ENCODE measurements at regions not wholly inside any gene's neighbourhood (a gene's known extent, or its start where the extent isn't known, plus 50 kb on each side); places are given as distances from the start of the nearest gene placed in this dataset.
"Not testable (repeated sequence)": the region's sequence is repeated elsewhere in the genome, so short reads cannot be mapped to it uniquely, and the experiment has no call there.

GRCh38 chr10:33841678-33842077 is 507.2 kb upstream of the NRP1 start:
- no peak overlapping the region for H3K4me3 ChIP-seq
- TF ChIP-seq Cebpa-rat (IDR thresholded peaks at IDR 0.05): no peak
- no peaks in the 10 kb centered on the region for H3K36me3 ChIP-seq
- H4K20me1 ChIP-seq: no peaks in the 10 kb centered on the region
- no peak overlapping the region for H3K4me2 ChIP-seq
- no peak overlapping the region for H3K9ac ChIP-seq
- no peak overlapping the region for H3K27ac ChIP-seq
- H3K27me3 ChIP-seq: no peaks in the 10 kb centered on the region
- H3K9me3 ChIP-seq (replicated peaks in 1 of 11): peaks cover 8 to 29% (median 17%) of the 10 kb centered on the region in 11 experiments; a peak in 19 of 22 replicates
- no peaks in the 10 kb centered on the region for H3K4me1 ChIP-seq

- no peak for TF ChIP-seq Cebpa-rat (IDR thresholded peaks at IDR 0.05)
- no peak overlapping the region for H3K9ac ChIP-seq
- no peaks in the 10 kb centered on the region for H3K36me3 ChIP-seq
These were observed 504.3 kb upstream of the NRP1 start for GRCh38 chr10:33838731-33839130.

GRCh38 chr10:33837736-33838135 is 503.3 kb upstream of the NRP1 start:
- Histone ChIP-seq H3K4me2 (no peak overlapping the region), H3K4me1 (no peaks in the 10 kb centered on the region), H3K36me3 (no peaks in the 10 kb centered on the region), H3K27ac (no peak overlapping the region), H4K20me1 (no peaks in the 10 kb centered on the region), H3K4me3 (no peak overlapping the region), H3K9me3 (replicated peaks in 1 of 11) (no peaks in the 10 kb centered on the region), H3K27me3 (no peaks in the 10 kb centered on the region), H3K9ac (no peak overlapping the region)
- no peak for TF ChIP-seq Cebpa-rat (IDR thresholded peaks at IDR 0.05)

More at GRCh38 chr10:33838731-33839130, 504.3 kb upstream of the NRP1 start:
- Histone ChIP-seq H3K4me1 (no peaks in the 10 kb centered on the region), H3K4me2 (no peak overlapping the region), H3K27me3 (no peaks in the 10 kb centered on the region), H3K9me3 (replicated peaks in 1 of 11) (peaks cover 6 to 10% (median 8%) of the 10 kb centered on the region in 11 experiments; a peak in 16 of 22 replicates), H4K20me1 (no peaks in the 10 kb centered on the region), H3K27ac (no peak overlapping the region), H3K4me3 (no peak overlapping the region)

GRCh38 chr10:33835556-33835955 is 501.1 kb upstream of the NRP1 start:
- Histone ChIP-seq H3K4me1 (no peaks in the 10 kb centered on the region), H3K27ac (no peak overlapping the region), H3K4me3 (no peak overlapping the region), H3K4me2 (no peak overlapping the region), H3K27me3 (no peaks in the 10 kb centered on the region), H3K36me3 (no peaks in the 10 kb centered on the region), H3K9ac (no peak overlapping the region), H4K20me1 (no peaks in the 10 kb centered on the region), H3K9me3 (replicated peaks in 1 of 11) (no peaks in the 10 kb centered on the region)
- TF ChIP-seq Cebpa-rat (IDR thresholded peaks at IDR 0.05): no peak

GRCh38 chr10:33833566-33833965 is 499.1 kb upstream of the NRP1 start:
- Histone ChIP-seq H4K20me1 (no peaks in the 10 kb centered on the region), H3K4me2 (no peak overlapping the region), H3K36me3 (no peaks in the 10 kb centered on the region), H3K4me1 (no peaks in the 10 kb centered on the region), H3K27ac (no peak overlapping the region), H3K4me3 (no peak overlapping the region), H3K27me3 (no peaks in the 10 kb centered on the region), H3K9me3 (replicated peaks in 1 of 11) (no peaks in the 10 kb centered on the region), H3K9ac (no peak overlapping the region)
- no peak for TF ChIP-seq Cebpa-rat (IDR thresholded peaks at IDR 0.05)

GRCh38 chr10:33832124-33832787 is 497.8 kb upstream of the NRP1 start:
- H3K27ac ChIP-seq: no peak overlapping the region
- no peak overlapping the region for H3K4me2 ChIP-seq
- no peaks in the 10 kb centered on the region for H3K9me3 ChIP-seq (replicated peaks in 1 of 11)
- no peaks in the 10 kb centered on the region for H3K4me1 ChIP-seq
- H3K9ac ChIP-seq: no peak overlapping the region
- TF ChIP-seq Cebpa-rat (IDR thresholded peaks at IDR 0.05): no peak
- no peak overlapping the region for H3K4me3 ChIP-seq
- H3K27me3 ChIP-seq: no peaks in the 10 kb centered on the region
- no peaks in the 10 kb centered on the region for H3K36me3 ChIP-seq
- no peaks in the 10 kb centered on the region for H4K20me1 ChIP-seq

GRCh38 chr10:33831591-33831990 is 497.1 kb upstream of the NRP1 start:
- Histone ChIP-seq H3K4me1 (no peaks in the 10 kb centered on the region), H3K27me3 (no peaks in the 10 kb centered on the region), H3K36me3 (no peaks in the 10 kb centered on the region), H3K27ac (no peak overlapping the region), H4K20me1 (no peaks in the 10 kb centered on the region), H3K9ac (no peak overlapping the region), H3K4me3 (no peak overlapping the region), H3K9me3 (replicated peaks in 1 of 11) (no peaks in the 10 kb centered on the region), H3K4me2 (no peak overlapping the region)
- no peak for TF ChIP-seq Cebpa-rat (IDR thresholded peaks at IDR 0.05)

GRCh38 chr10:33829899-33830298 is 495.4 kb upstream of the NRP1 start:
- H3K9ac ChIP-seq; H3K9me3 ChIP-seq (replicated peaks in 1 of 11); H3K36me3 ChIP-seq; H3K4me1 ChIP-seq; H3K27me3 ChIP-seq; H3K4me2 ChIP-seq; H3K27ac ChIP-seq; H3K4me3 ChIP-seq; H4K20me1 ChIP-seq: not testable (repeated sequence)

- Histone ChIP-seq H4K20me1 (no peaks in the 10 kb centered on the region), H3K27me3 (no peaks in the 10 kb centered on the region), H3K27ac (no peak overlapping the region), H3K4me1 (no peaks in the 10 kb centered on the region), H3K4me3 (no peak overlapping the region), H3K9ac (no peak overlapping the region), H3K36me3 (no peaks in the 10 kb centered on the region), H3K4me2 (no peak overlapping the region), H3K9me3 (replicated peaks in 1 of 11) (no peaks in the 10 kb centered on the region)
- no peak for TF ChIP-seq Cebpa-rat (IDR thresholded peaks at IDR 0.05)
These were observed 494.1 kb upstream of the NRP1 start for GRCh38 chr10:33828592-33828991.

GRCh38 chr10:33826186-33826585 is 491.7 kb upstream of the NRP1 start:
- H3K4me3 ChIP-seq: no peak overlapping the region
- H3K36me3 ChIP-seq: no peaks in the 10 kb centered on the region

More at GRCh38 chr10:33826186-33826585, 491.7 kb upstream of the NRP1 start:
- H3K27me3 ChIP-seq: no peaks in the 10 kb centered on the region
- H3K9ac ChIP-seq: no peak overlapping the region
- no peaks in the 10 kb centered on the region for H3K4me1 ChIP-seq
- no peak overlapping the region for H3K27ac ChIP-seq
- H3K4me2 ChIP-seq: no peak overlapping the region
- no peak for TF ChIP-seq Cebpa-rat (IDR thresholded peaks at IDR 0.05)
- H3K9me3 ChIP-seq (replicated peaks in 1 of 11): no peaks in the 10 kb centered on the region
- no peaks in the 10 kb centered on the region for H4K20me1 ChIP-seq

Data from BLaER1 treated with 17β-estradiol and CSF1 and Interleukin-3, amounts not matched to agents 10 nM and 100 nM (cell line).